Neural cell (in vitro differentiated cells): ENCODE measurements at regions not wholly inside any gene's neighbourhood (a gene's known extent, or its start where the extent isn't known, plus 50 kb on each side); places are given as distances from the start of the nearest gene placed in this dataset.

Source experiments
- EP300 ChIP-seq: fragments of 450-650 bp; conservative IDR thresholded peaks from 2 replicates; pipeline ENCODE4 v1.6.1; 2014; ENCODE audit warnings: antibody characterized with exemption, mild to moderate bottlenecking, moderate library complexity; ENCODE audit not compliant: poor library complexity, severe bottlenecking
- EZH2 ChIP-seq: fragments of 200-600, 300-800 bp; shearing (Covaris generic), sonication (generic); IDR thresholded peaks from 2 replicates; pipeline ENCODE4 v1.6.1; 2014; ENCODE audit warnings: antibody characterized with exemption, low read length, borderline replicate concordance, mild to moderate bottlenecking; ENCODE audit not compliant: insufficient read depth, poor library complexity, severe bottlenecking
- SMC3 ChIP-seq: fragments of 450-650 bp; conservative IDR thresholded peaks from 2 replicates; pipeline ENCODE4 v1.6.1; 2014; ENCODE audit warnings: antibody characterized with exemption, mild to moderate bottlenecking, moderate library complexity; ENCODE audit not compliant: poor library complexity
- TF ChIP-seq, protein P1 (sequence below): fragments of 450-650 bp; IDR thresholded peaks from 2 replicates; pipeline ENCODE4 v1.5.1; 2014; ENCODE audit warnings: antibody characterized with exemption, mild to moderate bottlenecking, moderate library complexity; ENCODE audit not compliant: poor library complexity, severe bottlenecking

DNA sequence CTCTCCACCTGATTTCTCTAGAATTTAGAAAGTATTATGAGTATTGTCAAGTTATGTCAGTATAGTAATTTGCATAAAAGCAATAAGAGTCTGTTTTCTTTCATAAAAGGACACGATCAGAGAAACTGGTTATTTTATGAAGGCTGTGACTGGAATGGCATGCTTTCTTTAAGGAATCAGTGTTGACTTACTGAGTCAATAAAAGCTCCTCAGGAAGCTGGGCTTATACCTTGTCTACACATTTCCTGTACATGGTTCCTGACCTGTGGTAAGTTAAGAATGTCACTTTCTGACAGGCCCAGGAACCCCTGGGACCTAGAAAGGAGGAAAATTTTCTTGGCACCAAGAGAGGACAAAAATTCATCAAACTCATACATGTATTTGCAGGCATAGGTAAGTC, 1224.0 kb upstream of the ADGRB3 start:
- TF ChIP-seq, protein P1, sequence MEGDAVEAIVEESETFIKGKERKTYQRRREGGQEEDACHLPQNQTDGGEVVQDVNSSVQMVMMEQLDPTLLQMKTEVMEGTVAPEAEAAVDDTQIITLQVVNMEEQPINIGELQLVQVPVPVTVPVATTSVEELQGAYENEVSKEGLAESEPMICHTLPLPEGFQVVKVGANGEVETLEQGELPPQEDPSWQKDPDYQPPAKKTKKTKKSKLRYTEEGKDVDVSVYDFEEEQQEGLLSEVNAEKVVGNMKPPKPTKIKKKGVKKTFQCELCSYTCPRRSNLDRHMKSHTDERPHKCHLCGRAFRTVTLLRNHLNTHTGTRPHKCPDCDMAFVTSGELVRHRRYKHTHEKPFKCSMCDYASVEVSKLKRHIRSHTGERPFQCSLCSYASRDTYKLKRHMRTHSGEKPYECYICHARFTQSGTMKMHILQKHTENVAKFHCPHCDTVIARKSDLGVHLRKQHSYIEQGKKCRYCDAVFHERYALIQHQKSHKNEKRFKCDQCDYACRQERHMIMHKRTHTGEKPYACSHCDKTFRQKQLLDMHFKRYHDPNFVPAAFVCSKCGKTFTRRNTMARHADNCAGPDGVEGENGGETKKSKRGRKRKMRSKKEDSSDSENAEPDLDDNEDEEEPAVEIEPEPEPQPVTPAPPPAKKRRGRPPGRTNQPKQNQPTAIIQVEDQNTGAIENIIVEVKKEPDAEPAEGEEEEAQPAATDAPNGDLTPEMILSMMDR = no peak
- TF ChIP-seq EZH2 (no peak), EP300 (no peak), SMC3 (no peak)
